Astrocyte (in vitro differentiated cells and primary cell): ENCODE measurements at regions not wholly inside any gene's neighbourhood (a gene's known extent, or its start where the extent isn't known, plus 50 kb on each side); places are given as distances from the start of the nearest gene placed in this dataset.

ENCODE experiments used
- DNase-seq: peaks from one replicate; pipeline ENCODE4 v3.0.0-alpha.2; 2010; ENCODE audit warnings: low read depth
- FAIRE-seq: peaks from 2 replicates; lab custom pipeline; 2011; peaks lifted over from hg19 to GRCh38; lab: Jason Lieb, UNC
- H2AFZ ChIP-seq: 2 replicates; pipeline ENCODE4 v1.6.0; 2012; ENCODE audit warnings: low read depth, low read length, inconsistent platforms
- H3K27ac ChIP-seq: 2 replicates; pipeline ENCODE4 v1.5.1; 2011; ENCODE audit warnings: low read depth, low read length, inconsistent platforms
- H3K27me3 ChIP-seq: 2 replicates; pipeline ENCODE4 v1.6.0; 2011; ENCODE audit warnings: low read length, inconsistent platforms; ENCODE audit not compliant: insufficient read depth
- H3K36me3 ChIP-seq: 2 replicates; pipeline ENCODE4 v1.5.1; 2011; ENCODE audit warnings: low read length, inconsistent platforms; ENCODE audit not compliant: insufficient read depth
- H3K4me1 ChIP-seq: 2 replicates; pipeline ENCODE4 v1.5.1; 2011; ENCODE audit warnings: low read length, inconsistent platforms; ENCODE audit not compliant: insufficient read depth
- H3K4me2 ChIP-seq: 2 replicates; pipeline ENCODE4 v1.6.0; 2012; ENCODE audit warnings: low read length, inconsistent platforms
- H3K4me3 ChIP-seq: 2 replicates; pipeline ENCODE4 v1.5.1; 2011; ENCODE audit warnings: low read depth, mild to moderate bottlenecking, low read length, inconsistent platforms; ENCODE audit not compliant: insufficient read depth
- H3K79me2 ChIP-seq: 2 replicates; pipeline ENCODE4 v1.6.0; 2012; ENCODE audit warnings: mild to moderate bottlenecking, low read length, inconsistent platforms; ENCODE audit not compliant: insufficient read depth
- H3K9ac ChIP-seq: 2 replicates; pipeline ENCODE4 v1.6.0; 2012; ENCODE audit warnings: mild to moderate bottlenecking, low read length, inconsistent platforms
- H3K9me3 ChIP-seq: 2 replicates; pipeline ENCODE4 v1.5.1; 2012; ENCODE audit warnings: low read depth, mild to moderate bottlenecking, low read length, inconsistent platforms; ENCODE audit not compliant: insufficient read depth
- H4K20me1 ChIP-seq: 2 replicates; pipeline ENCODE4 v1.6.0; 2012; ENCODE audit warnings: low read length, inconsistent platforms; ENCODE audit not compliant: insufficient read depth
- H3K27ac Mint-ChIP-seq: one replicate; pipeline ENCODE4 v1.8.0; 2021; ENCODE audit warnings: mild to moderate bottlenecking, mixed read lengths; ENCODE audit not compliant: unreplicated experiment
- H3K27me3 Mint-ChIP-seq: one replicate; pipeline ENCODE4 v1.8.0; 2021; ENCODE audit warnings: low read depth, mixed read lengths; ENCODE audit not compliant: unreplicated experiment
- H3K36me3 Mint-ChIP-seq: one replicate; pipeline ENCODE4 v1.8.0; 2021; ENCODE audit warnings: low read depth, mixed read lengths; ENCODE audit not compliant: unreplicated experiment
- H3K4me1 Mint-ChIP-seq: one replicate; pipeline ENCODE4 v1.8.0; 2021; ENCODE audit warnings: low read depth, mixed read lengths; ENCODE audit not compliant: unreplicated experiment
- H3K4me3 Mint-ChIP-seq: one replicate; pipeline ENCODE4 v1.8.0; 2021; ENCODE audit warnings: mild to moderate bottlenecking, moderate library complexity, mixed read lengths; ENCODE audit not compliant: unreplicated experiment
- H3K9me3 Mint-ChIP-seq: one replicate; pipeline ENCODE4 v1.8.0; 2021; ENCODE audit warnings: mild to moderate bottlenecking, mixed read lengths; ENCODE audit not compliant: unreplicated experiment
- CTCF ChIP-seq: IDR thresholded peaks from 2 replicates; pipeline ENCODE4 v1.5.1; 2011; ENCODE audit warnings: low read depth, mild to moderate bottlenecking, inconsistent platforms, low read length, moderate library complexity; ENCODE audit not compliant: insufficient read depth
- EZH2 ChIP-seq: IDR thresholded peaks from 2 replicates; pipeline ENCODE4 v1.6.1; 2012; ENCODE audit warnings: mild to moderate bottlenecking, low read length, inconsistent platforms; ENCODE audit not compliant: insufficient read depth

- Histone ChIP-seq H2AFZ (no peak overlapping the region), H3K4me2 (no peak overlapping the region), H3K36me3 (no peaks in the 10 kb centered on the region), H4K20me1 (no peaks in the 10 kb centered on the region), H3K4me3 (no peak overlapping the region), H3K4me1 (no peaks in the 10 kb centered on the region), H3K9me3 (no peaks in the 10 kb centered on the region), H3K27ac (no peak overlapping the region), H3K79me2 (no peaks in the 10 kb centered on the region), H3K9ac (no peak overlapping the region), H3K27me3 (no peaks in the 10 kb centered on the region)
- no peak for DNase-seq
- no peaks in the 10 kb centered on the region for H3K9me3 Mint-ChIP-seq
- no peaks in the 10 kb centered on the region for H3K36me3 Mint-ChIP-seq
- no peak overlapping the region for H3K27ac Mint-ChIP-seq
- no peak for TF ChIP-seq CTCF
- no peak for TF ChIP-seq EZH2
- H3K4me1 Mint-ChIP-seq = peaks cover 9% of the 10 kb centered on the region
- no peak overlapping the region for H3K4me3 Mint-ChIP-seq
- H3K27me3 Mint-ChIP-seq = no peaks in the 10 kb centered on the region
- no peak for FAIRE-seq
Measured at GRCh38 chr7:109842386-109842785, 1248.5 kb upstream of the LRRN3 start.

GRCh38 chr7:109844362-109844761 lies 1246.6 kb upstream of the LRRN3 start:
- H3K79me2 ChIP-seq = no peaks in the 10 kb centered on the region
- H2AFZ ChIP-seq = no peak overlapping the region
- Mint-ChIP-seq H3K27me3 (no peaks in the 10 kb centered on the region), H3K27ac (no peak overlapping the region), H3K9me3 (no peaks in the 10 kb centered on the region), H3K4me1 (peaks cover 9% of the 10 kb centered on the region), H3K4me3 (no peak overlapping the region), H3K36me3 (no peaks in the 10 kb centered on the region)
- TF ChIP-seq CTCF (peak; percentile 50), EZH2 (no peak)
- H3K9me3 ChIP-seq = no peaks in the 10 kb centered on the region
- no peak for FAIRE-seq
- H3K4me3 ChIP-seq = no peak overlapping the region
- H3K9ac ChIP-seq = no peak overlapping the region
- H4K20me1 ChIP-seq = no peaks in the 10 kb centered on the region
- H3K4me1 ChIP-seq = no peaks in the 10 kb centered on the region
- DNase-seq = no peak
- H3K27me3 ChIP-seq = no peaks in the 10 kb centered on the region
- no peak overlapping the region for H3K27ac ChIP-seq
- no peaks in the 10 kb centered on the region for H3K36me3 ChIP-seq
- H3K4me2 ChIP-seq = no peak overlapping the region

GRCh38 chr7:109864230-109864629 lies 1226.7 kb upstream of the LRRN3 start:
- DNase-seq = no peak
- H3K4me3 ChIP-seq = no peak overlapping the region

More at GRCh38 chr7:109864230-109864629, 1226.7 kb upstream of the LRRN3 start:
- Histone ChIP-seq H3K36me3 (no peaks in the 10 kb centered on the region), H3K9ac (no peak overlapping the region), H3K4me2 (no peak overlapping the region), H3K27ac (no peak overlapping the region), H3K27me3 (no peaks in the 10 kb centered on the region), H3K79me2 (no peaks in the 10 kb centered on the region), H2AFZ (no peak overlapping the region), H3K9me3 (no peaks in the 10 kb centered on the region), H3K4me1 (no peaks in the 10 kb centered on the region), H4K20me1 (no peaks in the 10 kb centered on the region)
- H3K9me3 Mint-ChIP-seq = no peaks in the 10 kb centered on the region
- H3K36me3 Mint-ChIP-seq = no peaks in the 10 kb centered on the region
- TF ChIP-seq CTCF = no peak
- TF ChIP-seq EZH2 = no peak
- no peak for FAIRE-seq
- H3K4me3 Mint-ChIP-seq = no peak overlapping the region
- no peaks in the 10 kb centered on the region for H3K4me1 Mint-ChIP-seq
- H3K27ac Mint-ChIP-seq = no peak overlapping the region
- H3K27me3 Mint-ChIP-seq = no peaks in the 10 kb centered on the region
